ENCODE measurements at regions not wholly inside any gene's neighbourhood (a gene's known extent, or its start where the extent isn't known, plus 50 kb on each side); places are given as distances from the start of the nearest gene placed in this dataset.

GRCh38 chr2:152861349-152861942 lies 143.0 kb downstream of the ARL6IP6 start:
- peak; percentile 27 for DNase-seq (ENCODE audit: low read depth)
- no peak overlapping the region for H3K4me3 ChIP-seq (ENCODE audit: low read depth, low read length)
- TF ChIP-seq, protein P1, sequence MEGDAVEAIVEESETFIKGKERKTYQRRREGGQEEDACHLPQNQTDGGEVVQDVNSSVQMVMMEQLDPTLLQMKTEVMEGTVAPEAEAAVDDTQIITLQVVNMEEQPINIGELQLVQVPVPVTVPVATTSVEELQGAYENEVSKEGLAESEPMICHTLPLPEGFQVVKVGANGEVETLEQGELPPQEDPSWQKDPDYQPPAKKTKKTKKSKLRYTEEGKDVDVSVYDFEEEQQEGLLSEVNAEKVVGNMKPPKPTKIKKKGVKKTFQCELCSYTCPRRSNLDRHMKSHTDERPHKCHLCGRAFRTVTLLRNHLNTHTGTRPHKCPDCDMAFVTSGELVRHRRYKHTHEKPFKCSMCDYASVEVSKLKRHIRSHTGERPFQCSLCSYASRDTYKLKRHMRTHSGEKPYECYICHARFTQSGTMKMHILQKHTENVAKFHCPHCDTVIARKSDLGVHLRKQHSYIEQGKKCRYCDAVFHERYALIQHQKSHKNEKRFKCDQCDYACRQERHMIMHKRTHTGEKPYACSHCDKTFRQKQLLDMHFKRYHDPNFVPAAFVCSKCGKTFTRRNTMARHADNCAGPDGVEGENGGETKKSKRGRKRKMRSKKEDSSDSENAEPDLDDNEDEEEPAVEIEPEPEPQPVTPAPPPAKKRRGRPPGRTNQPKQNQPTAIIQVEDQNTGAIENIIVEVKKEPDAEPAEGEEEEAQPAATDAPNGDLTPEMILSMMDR (conservative IDR thresholded peaks at IDR 0.05; ENCODE audit: low read depth, low read length): peak; percentile 69

GRCh38 chr2:152858594-152859265 lies 140.3 kb downstream of the ARL6IP6 start:
- TF ChIP-seq, protein P1 (conservative IDR thresholded peaks at IDR 0.05; ENCODE audit: low read depth, low read length): no peak
- H3K4me3 ChIP-seq (ENCODE audit: low read depth, low read length): no peak overlapping the region
- no peak for DNase-seq (ENCODE audit: low read depth)

DNA sequence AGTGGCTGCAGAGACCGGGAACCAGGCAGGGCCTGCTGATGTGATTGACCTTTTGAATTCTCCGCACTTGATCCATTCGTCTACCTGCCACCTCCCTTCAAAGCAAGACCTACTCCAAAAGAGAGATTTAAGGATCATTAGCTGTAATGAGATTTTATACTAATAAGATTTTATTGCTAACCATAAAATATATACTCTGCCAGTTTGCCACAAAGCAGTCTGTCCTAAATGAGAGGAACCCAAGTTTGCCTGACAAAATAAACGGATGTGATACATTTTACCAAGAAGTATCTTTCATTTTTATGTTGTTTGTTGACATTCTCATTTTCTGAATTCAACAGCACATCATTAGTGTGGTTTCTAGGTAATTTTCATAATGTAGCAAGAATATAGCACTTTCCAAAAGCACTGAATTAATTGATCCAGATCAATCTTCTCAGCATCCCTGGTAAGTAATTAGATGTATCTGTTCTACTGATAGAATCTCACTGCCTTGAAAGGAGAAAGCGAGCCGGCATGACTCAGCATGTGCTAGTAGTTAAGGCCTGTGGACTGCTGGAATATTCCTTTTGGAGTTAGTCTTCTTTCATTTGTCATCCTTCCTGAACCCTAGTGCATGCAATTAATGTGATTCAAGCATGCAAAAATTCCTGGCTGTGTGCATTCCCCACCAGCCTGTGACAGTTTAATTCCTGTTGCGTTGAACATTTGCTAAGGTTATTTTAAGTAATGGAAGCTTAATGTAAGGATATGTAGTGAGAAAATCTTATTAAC lies 128.5 kb downstream of the ARL6IP6 start:
- TF ChIP-seq, protein P1 (conservative IDR thresholded peaks at IDR 0.05; ENCODE audit: low read depth, low read length): no peak
- no peak overlapping the region for H3K4me3 ChIP-seq (ENCODE audit: low read depth, low read length)
- no peak for DNase-seq (ENCODE audit: low read depth)

GRCh38 chr2:152835674-152836073 lies 117.3 kb downstream of the ARL6IP6 start:
- no peak overlapping the region for H3K4me3 ChIP-seq (ENCODE audit: low read depth, low read length)
- DNase-seq (ENCODE audit: low read depth): no peak
- TF ChIP-seq, protein P1 (conservative IDR thresholded peaks at IDR 0.05; ENCODE audit: low read depth, low read length): no peak

- no peak for DNase-seq (ENCODE audit: low read depth)
- TF ChIP-seq, protein P1 (conservative IDR thresholded peaks at IDR 0.05; ENCODE audit: low read depth, low read length): no peak
- no peak overlapping the region for H3K4me3 ChIP-seq (ENCODE audit: low read depth, low read length)
Measured at GRCh38 chr2:152827944-152828343, 109.5 kb downstream of the ARL6IP6 start.

- TF ChIP-seq, protein P1 (conservative IDR thresholded peaks at IDR 0.05; ENCODE audit: low read depth, low read length): no peak
- DNase-seq (ENCODE audit: low read depth): no peak
- H3K4me3 ChIP-seq (ENCODE audit: low read depth, low read length): no peak overlapping the region
Measured at GRCh38 chr2:152826581-152827279, 108.3 kb downstream of the ARL6IP6 start.

All from choroid plexus epithelial cell (primary cell).